ENCODE measurements at regions not wholly inside any gene's neighbourhood (a gene's known extent, or its start where the extent isn't known, plus 50 kb on each side); places are given as distances from the start of the nearest gene placed in this dataset.

DNA sequence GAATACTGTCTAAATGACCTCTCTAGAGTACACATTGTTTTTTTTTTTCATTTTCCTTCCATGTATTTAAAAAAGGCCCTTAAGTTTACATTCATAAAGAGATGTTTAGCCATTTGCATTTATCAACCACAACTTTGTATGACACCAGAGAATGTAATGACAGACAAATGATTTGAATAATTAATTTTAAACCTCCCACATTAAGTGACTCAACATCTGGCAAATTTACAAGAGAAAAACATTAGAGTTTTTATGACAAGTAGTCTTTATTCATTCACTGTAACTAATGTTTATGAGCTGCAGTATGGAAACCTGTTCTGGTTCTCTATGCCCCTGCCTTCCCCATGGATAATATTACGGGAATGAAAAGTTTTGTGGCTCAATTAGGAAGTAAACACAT is 1093.8 kb upstream of the CDH9 start:
- no peak overlapping the region for H3K4me3 ChIP-seq (ENCODE audit: low read depth, low read length)
- no peak for DNase-seq (ENCODE audit: low read depth)
- no peak for TF ChIP-seq CTCF (IDR thresholded peaks at IDR 0.05; ENCODE audit: insufficient read depth, low read length)

DNA sequence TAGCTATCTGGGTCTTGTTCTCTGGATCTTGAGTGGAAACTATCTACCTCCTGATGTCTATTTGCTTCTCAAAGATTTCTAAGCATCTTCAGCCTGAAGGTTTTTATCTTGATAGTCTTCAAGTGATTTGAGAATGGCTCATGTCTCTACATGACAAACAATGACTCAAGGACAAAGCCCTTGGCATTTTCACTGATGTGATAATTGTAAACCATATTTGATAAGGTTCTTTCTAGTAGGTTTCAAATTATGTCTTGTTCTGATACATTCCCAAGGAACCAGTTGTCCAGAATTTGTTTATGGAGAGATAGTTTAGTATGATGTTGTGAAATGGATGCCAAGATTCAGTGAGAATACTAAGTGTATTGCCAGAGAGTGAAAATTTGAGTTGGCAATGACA is 1079.3 kb upstream of the CDH9 start:
- DNase-seq (ENCODE audit: low read depth): no peak
- no peak overlapping the region for H3K4me3 ChIP-seq (ENCODE audit: low read depth, low read length)
- TF ChIP-seq CTCF (IDR thresholded peaks at IDR 0.05; ENCODE audit: insufficient read depth, low read length): no peak

DNA sequence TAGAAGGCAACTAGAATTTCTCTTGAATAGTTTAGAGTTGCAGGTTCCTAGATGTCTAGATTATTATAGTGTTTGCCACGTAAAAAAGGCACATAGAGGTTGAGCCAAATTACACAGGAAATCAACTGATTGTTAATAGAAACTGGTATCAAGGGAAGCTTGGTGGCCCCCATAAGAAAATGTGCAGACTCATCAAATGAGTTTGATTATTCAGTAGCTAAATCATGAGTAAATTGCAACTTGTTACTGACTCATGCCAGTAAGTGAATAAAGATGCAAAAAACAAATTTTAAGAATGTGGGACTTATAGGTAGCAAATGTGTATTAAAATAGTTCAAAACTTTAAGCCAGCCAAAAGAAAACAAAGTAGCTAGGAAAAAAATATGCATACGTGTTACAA is 1078.9 kb upstream of the CDH9 start:
- no peak overlapping the region for H3K4me3 ChIP-seq (ENCODE audit: low read depth, low read length)
- no peak for TF ChIP-seq CTCF (IDR thresholded peaks at IDR 0.05; ENCODE audit: insufficient read depth, low read length)
- DNase-seq (ENCODE audit: low read depth): no peak

- DNase-seq (ENCODE audit: low read depth): no peak
- no peak overlapping the region for H3K4me3 ChIP-seq (ENCODE audit: low read depth, low read length)
- TF ChIP-seq CTCF (IDR thresholded peaks at IDR 0.05; ENCODE audit: insufficient read depth, low read length): no peak
Observed at GRCh38 chr5:28110781-28111180, 1072.4 kb upstream of the CDH9 start.

DNA sequence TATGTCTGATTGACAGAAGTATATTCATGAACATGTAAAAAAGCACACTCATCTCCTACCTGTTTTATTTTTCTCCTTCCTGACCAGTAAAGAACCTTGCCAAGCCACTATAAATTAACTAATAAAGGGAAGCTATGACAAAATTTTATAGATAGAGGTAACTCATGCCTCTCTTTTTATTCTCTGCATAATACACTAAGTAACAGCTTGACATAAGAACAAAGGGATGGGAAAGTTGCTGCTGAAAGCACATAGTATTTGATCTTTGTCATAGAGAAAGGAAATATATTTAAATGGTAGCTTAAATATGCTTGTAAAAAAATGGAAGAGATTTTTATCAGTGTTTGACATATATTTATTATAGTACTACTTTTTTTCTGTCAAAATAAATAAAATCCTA is 1065.7 kb upstream of the CDH9 start:
- DNase-seq (ENCODE audit: low read depth): no peak
- TF ChIP-seq CTCF (IDR thresholded peaks at IDR 0.05; ENCODE audit: insufficient read depth, low read length): no peak
- no peak overlapping the region for H3K4me3 ChIP-seq (ENCODE audit: low read depth, low read length)

DNA sequence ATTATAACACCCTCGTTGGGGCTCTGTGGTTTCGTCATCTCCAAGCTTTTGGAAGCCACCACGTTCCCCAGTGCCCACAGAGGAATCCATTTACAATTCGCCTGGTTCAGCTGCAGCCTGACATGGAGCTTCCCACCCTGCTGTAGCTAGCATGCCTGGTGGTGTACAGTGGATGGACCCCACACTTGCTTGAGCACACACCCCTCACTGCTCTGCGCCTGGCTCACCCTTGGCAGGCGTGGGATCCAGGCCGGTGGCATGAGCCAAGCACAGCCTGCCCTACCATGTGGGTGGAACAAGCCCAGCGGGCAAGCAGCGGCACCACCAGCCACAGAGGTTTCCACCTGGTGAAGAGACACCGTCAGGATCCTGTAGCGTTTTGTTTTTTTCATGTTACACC is 1045.7 kb upstream of the CDH9 start:
- no peak for DNase-seq (ENCODE audit: low read depth)
- no peak for TF ChIP-seq CTCF (IDR thresholded peaks at IDR 0.05; ENCODE audit: insufficient read depth, low read length)
- H3K4me3 ChIP-seq (ENCODE audit: low read depth, low read length): no peak overlapping the region

- TF ChIP-seq CTCF (IDR thresholded peaks at IDR 0.05; ENCODE audit: insufficient read depth, low read length): no peak
- no peak overlapping the region for H3K4me3 ChIP-seq (ENCODE audit: low read depth, low read length)
- no peak for DNase-seq (ENCODE audit: low read depth)
Observed at GRCh38 chr5:28082610-28083009, 1044.2 kb upstream of the CDH9 start.
